ENCODE measurements at regions not wholly inside any gene's neighbourhood (a gene's known extent, or its start where the extent isn't known, plus 50 kb on each side); places are given as distances from the start of the nearest gene placed in this dataset.
"Not testable (repeated sequence)": the region's sequence is repeated elsewhere in the genome, so short reads cannot be mapped to it uniquely, and the experiment has no call there.

DNA sequence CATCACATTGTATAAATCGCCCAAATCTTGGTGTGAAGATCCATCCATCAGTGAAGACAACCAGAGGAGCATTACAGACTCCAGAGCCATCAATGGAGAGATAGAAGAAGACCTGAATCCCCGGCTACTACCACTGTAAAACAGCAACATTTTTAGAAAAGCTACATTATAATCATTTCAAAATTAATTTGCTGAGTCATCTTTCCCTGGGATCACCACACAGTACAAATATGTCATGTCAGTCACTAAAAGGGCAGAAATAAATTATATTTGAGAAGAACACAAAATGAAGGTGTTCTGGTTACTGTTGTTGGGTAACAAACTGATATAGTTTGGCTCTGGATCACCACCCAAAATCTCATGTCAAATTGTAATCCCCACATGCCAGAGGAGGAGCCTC is 218.5 kb upstream of the STT3B start:
- H3K4me1 ChIP-seq, result no peaks in the 10 kb centered on the region
- H3K36me3 ChIP-seq, result no peaks in the 10 kb centered on the region
- no peak for DNase-seq (ENCODE audit: low spot score in 2 of 2)
- intact Hi-C loops (cut with DNase I; ENCODE audit: low total_unique reads), result no loop called here
- no peak overlapping the region for H3K27ac ChIP-seq
- H3K4me3 ChIP-seq, result no peak overlapping the region
- H3K27me3 ChIP-seq, result no peaks in the 10 kb centered on the region
- H3K9me3 ChIP-seq, result no peaks in the 10 kb centered on the region
- TF ChIP-seq POLR2AphosphoS5 (IDR thresholded peaks at IDR 0.05), result no peak
- TF ChIP-seq, protein P1, sequence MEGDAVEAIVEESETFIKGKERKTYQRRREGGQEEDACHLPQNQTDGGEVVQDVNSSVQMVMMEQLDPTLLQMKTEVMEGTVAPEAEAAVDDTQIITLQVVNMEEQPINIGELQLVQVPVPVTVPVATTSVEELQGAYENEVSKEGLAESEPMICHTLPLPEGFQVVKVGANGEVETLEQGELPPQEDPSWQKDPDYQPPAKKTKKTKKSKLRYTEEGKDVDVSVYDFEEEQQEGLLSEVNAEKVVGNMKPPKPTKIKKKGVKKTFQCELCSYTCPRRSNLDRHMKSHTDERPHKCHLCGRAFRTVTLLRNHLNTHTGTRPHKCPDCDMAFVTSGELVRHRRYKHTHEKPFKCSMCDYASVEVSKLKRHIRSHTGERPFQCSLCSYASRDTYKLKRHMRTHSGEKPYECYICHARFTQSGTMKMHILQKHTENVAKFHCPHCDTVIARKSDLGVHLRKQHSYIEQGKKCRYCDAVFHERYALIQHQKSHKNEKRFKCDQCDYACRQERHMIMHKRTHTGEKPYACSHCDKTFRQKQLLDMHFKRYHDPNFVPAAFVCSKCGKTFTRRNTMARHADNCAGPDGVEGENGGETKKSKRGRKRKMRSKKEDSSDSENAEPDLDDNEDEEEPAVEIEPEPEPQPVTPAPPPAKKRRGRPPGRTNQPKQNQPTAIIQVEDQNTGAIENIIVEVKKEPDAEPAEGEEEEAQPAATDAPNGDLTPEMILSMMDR (IDR thresholded peaks at IDR 0.05), result no peak
- TF ChIP-seq POLR2A (IDR thresholded peaks at IDR 0.05), result no peak

- intact Hi-C loops (cut with DNase I; ENCODE audit: low total_unique reads), result no loop called here
- no peak overlapping the region for H3K27ac ChIP-seq
- DNase-seq (ENCODE audit: low spot score in 2 of 2), result no peak
- H3K36me3 ChIP-seq, result no peaks in the 10 kb centered on the region
- H3K9me3 ChIP-seq, result no peaks in the 10 kb centered on the region
- TF ChIP-seq POLR2AphosphoS5 (IDR thresholded peaks at IDR 0.05) (no peak), POLR2A (IDR thresholded peaks at IDR 0.05) (no peak)
- TF ChIP-seq, protein P1 (IDR thresholded peaks at IDR 0.05), result no peak
- H3K4me3 ChIP-seq, result no peak overlapping the region
- no peaks in the 10 kb centered on the region for H3K27me3 ChIP-seq
- no peaks in the 10 kb centered on the region for H3K4me1 ChIP-seq
Measured at GRCh38 chr3:31319332-31319731, 213.4 kb upstream of the STT3B start.

DNA sequence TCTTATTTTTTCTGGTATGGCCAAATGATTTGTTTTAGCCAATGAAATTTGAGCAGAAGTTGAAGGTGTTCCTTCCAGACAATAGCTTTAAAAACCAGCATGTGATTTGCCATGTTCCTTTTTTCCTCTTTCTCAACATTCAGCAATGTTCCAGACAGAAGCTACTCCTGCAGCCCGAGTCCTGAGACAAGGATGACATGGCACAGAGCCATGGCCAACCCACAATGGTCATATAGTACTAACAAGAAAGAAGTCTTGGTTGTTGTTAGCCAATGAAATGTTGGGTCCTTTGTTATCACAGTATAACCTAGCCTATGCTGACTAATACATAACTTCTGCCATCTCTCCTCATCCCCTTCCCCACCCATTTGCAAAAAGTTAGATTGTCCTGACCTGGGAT is 211.1 kb upstream of the STT3B start:
- H3K36me3 ChIP-seq, result no peaks in the 10 kb centered on the region
- H3K9me3 ChIP-seq, result no peaks in the 10 kb centered on the region
- H3K4me3 ChIP-seq, result no peak overlapping the region
- DNase-seq (ENCODE audit: low spot score in 2 of 2), result no peak
- TF ChIP-seq POLR2A (IDR thresholded peaks at IDR 0.05) (no peak), POLR2AphosphoS5 (IDR thresholded peaks at IDR 0.05) (no peak)
- TF ChIP-seq, protein P1 (IDR thresholded peaks at IDR 0.05), result no peak
- intact Hi-C loops (cut with DNase I; ENCODE audit: low total_unique reads), result no loop called here
- H3K27me3 ChIP-seq, result no peaks in the 10 kb centered on the region
- no peaks in the 10 kb centered on the region for H3K4me1 ChIP-seq
- H3K27ac ChIP-seq, result no peak overlapping the region

- Histone ChIP-seq H3K9me3 (peaks cover 6 to 7% of the 10 kb centered on the region in 2 donors), H3K36me3 (no peaks in the 10 kb centered on the region), H3K27ac (no peak overlapping the region), H3K4me3 (no peak overlapping the region), H3K27me3 (no peaks in the 10 kb centered on the region), H3K4me1 (no peaks in the 10 kb centered on the region)
- intact Hi-C loops (cut with DNase I; ENCODE audit: low total_unique reads), result no loop called here
- no peak for DNase-seq (ENCODE audit: low spot score in 2 of 2)
- TF ChIP-seq POLR2AphosphoS5 (IDR thresholded peaks at IDR 0.05), result no peak
- TF ChIP-seq, protein P1 (IDR thresholded peaks at IDR 0.05), result no peak
- no peak for TF ChIP-seq POLR2A (IDR thresholded peaks at IDR 0.05)
Measured at GRCh38 chr3:31322460-31322859, 210.3 kb upstream of the STT3B start.

DNA sequence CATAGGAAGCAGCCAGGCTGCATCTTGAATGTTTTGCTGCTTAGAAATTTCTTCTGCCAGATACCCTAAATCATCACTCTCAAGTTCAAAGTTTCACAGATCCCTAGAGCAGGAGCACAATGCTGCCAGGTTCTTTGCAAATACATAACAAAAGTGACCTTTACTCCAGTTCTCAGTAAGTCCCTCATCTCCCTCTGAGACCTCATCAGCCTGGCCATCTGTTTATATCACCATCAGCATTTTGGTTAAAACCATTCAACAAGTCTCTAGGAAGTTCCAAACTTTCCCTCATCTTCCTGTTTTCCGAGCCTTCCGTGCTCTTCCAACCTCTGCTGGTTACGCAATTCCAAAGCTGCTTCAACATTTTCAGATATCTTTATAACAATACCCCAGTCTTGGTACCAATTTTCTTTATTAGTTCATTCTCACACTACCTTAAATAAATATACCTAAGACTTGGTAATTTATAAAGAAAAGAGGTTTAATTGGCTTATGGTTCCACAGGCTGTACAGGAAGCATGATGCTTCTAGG is 204.8 kb upstream of the STT3B start:
- H3K27me3 ChIP-seq; DNase-seq (ENCODE audit: low spot score in 2 of 2); H3K27ac ChIP-seq; intact Hi-C loops (cut with DNase I; ENCODE audit: low total_unique reads); H3K4me1 ChIP-seq; H3K36me3 ChIP-seq; H3K4me3 ChIP-seq: not testable (repeated sequence)
- peaks cover 7 to 11% of the 10 kb centered on the region in 2 donors for H3K9me3 ChIP-seq

- TF ChIP-seq, protein P1 (IDR thresholded peaks at IDR 0.05), result no peak
- TF ChIP-seq POLR2A (IDR thresholded peaks at IDR 0.05) (no peak), POLR2AphosphoS5 (IDR thresholded peaks at IDR 0.05) (no peak)
- H3K27ac ChIP-seq, result no peak overlapping the region
- H3K4me3 ChIP-seq, result no peak overlapping the region
- no peaks in the 10 kb centered on the region for H3K27me3 ChIP-seq
- no peak for DNase-seq (ENCODE audit: low spot score in 2 of 2)
- H3K4me1 ChIP-seq, result no peaks in the 10 kb centered on the region
- intact Hi-C loops (cut with DNase I; ENCODE audit: low total_unique reads), result no loop called here
- H3K36me3 ChIP-seq, result no peaks in the 10 kb centered on the region
- H3K9me3 ChIP-seq, result peaks cover 7 to 11% of the 10 kb centered on the region in 2 donors
Measured at GRCh38 chr3:31331278-31331677, 201.4 kb upstream of the STT3B start.

All from breast epithelium (tissue), 4 donors.